IMR-90 (cell line): ENCODE measurements at regions not wholly inside any gene's neighbourhood (a gene's known extent, or its start where the extent isn't known, plus 50 kb on each side); places are given as distances from the start of the nearest gene placed in this dataset.

Source experiments
- ATAC-seq: fragments of 200-7000 bp; cut with Tn5 transposase; 2 replicates; pipeline ENCODE4 v1.9.1; 2020; ENCODE audit warnings: low read depth, mild to moderate bottlenecking, moderate library complexity
- BruUV-seq: library from RNA; stranded (reverse); fragments of 400-500 nt; replicated peaks from 2 replicates; lab custom pipeline; 2021; lab: Mats Ljungman, UMichigan
- CTCF ChIA-PET: fragments of 300-600 bp; formaldehyde crosslinking; extraction: SDS; loops from one replicate; lab custom pipeline; 2021; ENCODE audit warnings: antibody characterized with exemption; lab: Yijun Ruan, JAX
- POLR2A ChIA-PET: fragments of 300-600 bp; sonication (Branson Sonifier 250); formaldehyde crosslinking; loops from one replicate; lab custom pipeline; 2022; ENCODE audit warnings: antibody characterized with exemption; ENCODE audit not compliant: unreplicated experiment; lab: Charles Lee
- DNase-seq: peaks from one replicate; pipeline ENCODE4 v3.0.0; 2013
- H2AFZ ChIP-seq: replicated peaks from 2 replicates; pipeline ENCODE3; 2013; ENCODE audit warnings: low read length, mild to moderate bottlenecking; ENCODE audit not compliant: poor library complexity
- H2AK5ac ChIP-seq: 2 replicates; pipeline ENCODE4 v1.6.1; 2013; ENCODE audit warnings: low read depth, low read length, inconsistent platforms
- H2AK9ac ChIP-seq: replicated peaks from 2 replicates; pipeline ENCODE3; 2013; ENCODE audit warnings: mild to moderate bottlenecking, low read depth, low read length, moderate library complexity; ENCODE audit not compliant: poor library complexity
- H2BK120ac ChIP-seq: 2 replicates; pipeline ENCODE4 v1.6.1; 2013; ENCODE audit warnings: low read depth, low read length, inconsistent platforms
- H2BK15ac ChIP-seq: 3 replicates; pipeline ENCODE4 v1.6.1; 2013; ENCODE audit warnings: low read depth, low read length, inconsistent platforms
- H2BK20ac ChIP-seq: 2 replicates; pipeline ENCODE4 v1.6.1; 2013; ENCODE audit warnings: low read depth, mild to moderate bottlenecking, inconsistent platforms, low read length, moderate library complexity
- H2BK5ac ChIP-seq: 2 replicates; pipeline ENCODE4 v1.6.1; 2013; ENCODE audit warnings: mild to moderate bottlenecking, low read depth, low read length, inconsistent platforms; ENCODE audit not compliant: poor library complexity, severe bottlenecking
- H3K14ac ChIP-seq: replicated peaks from 2 replicates; pipeline ENCODE4 v1.6.1; 2013; ENCODE audit warnings: low read depth, low read length, inconsistent platforms
- H3K18ac ChIP-seq: 2 replicates; pipeline ENCODE4 v1.6.1; 2013; ENCODE audit warnings: low read depth, low read length, control low read depth
- H3K23ac ChIP-seq: 2 replicates; pipeline ENCODE4 v1.6.1; 2013; ENCODE audit warnings: low read depth, low read length, inconsistent platforms
- H3K27ac ChIP-seq: 2 replicates; pipeline ENCODE4 v1.5.1; 2013; ENCODE audit warnings: mild to moderate bottlenecking, control low read depth, low read length; ENCODE audit not compliant: insufficient read depth
- H3K27me3 ChIP-seq: 2 replicates; pipeline ENCODE4 v1.6.1; 2013; ENCODE audit warnings: low read length; ENCODE audit not compliant: control insufficient read depth, insufficient read depth
- H3K36me3 ChIP-seq: 2 replicates; pipeline ENCODE4 v1.6.1; 2013; ENCODE audit warnings: low read length, mixed read lengths; ENCODE audit not compliant: control insufficient read depth, insufficient read depth
- H3K4ac ChIP-seq: 2 replicates; pipeline ENCODE4 v1.6.1; 2013; ENCODE audit warnings: low read depth, low read length, inconsistent platforms
- H3K4me1 ChIP-seq: 2 replicates; pipeline ENCODE4 v1.6.1; 2013; ENCODE audit warnings: low read length, mixed read lengths; ENCODE audit not compliant: control insufficient read depth, insufficient read depth
- H3K4me2 ChIP-seq: 2 replicates; pipeline ENCODE4 v1.6.1; 2013; ENCODE audit warnings: low read depth, mild to moderate bottlenecking, control low read depth, low read length, moderate library complexity
- H3K4me3 ChIP-seq: 2 replicates; pipeline ENCODE4 v1.5.1; 2013; ENCODE audit warnings: low read depth, mild to moderate bottlenecking, control low read depth, low read length, moderate library complexity; ENCODE audit not compliant: insufficient read depth
- H3K56ac ChIP-seq: 2 replicates; pipeline ENCODE4 v1.6.1; 2013; ENCODE audit warnings: low read length, inconsistent platforms; ENCODE audit not compliant: insufficient read depth; ENCODE audit errors: extremely low read depth
- H3K79me1 ChIP-seq, 2 experiments: 2 replicates each; pipeline ENCODE4 v1.6.1; 2013; ENCODE audit warnings: low read length in 2 of 2, inconsistent platforms in 1 of 2, low read depth in 1 of 2
- H3K9ac ChIP-seq: 2 replicates; pipeline ENCODE4 v1.6.1; 2013; ENCODE audit warnings: low read depth, low read length, control low read depth
- H3K9me1 ChIP-seq: 2 replicates; pipeline ENCODE4 v1.6.1; 2013; ENCODE audit warnings: low read length, inconsistent platforms; ENCODE audit not compliant: insufficient read depth
- H3K9me3 ChIP-seq: 2 replicates; pipeline ENCODE4 v1.6.1; 2013; ENCODE audit warnings: low read length; ENCODE audit not compliant: control insufficient read depth, insufficient read depth
- H4K20me1 ChIP-seq: 2 replicates; pipeline ENCODE4 v1.6.1; 2013; ENCODE audit warnings: low read length, inconsistent platforms; ENCODE audit not compliant: insufficient read depth
- H4K5ac ChIP-seq: 2 replicates; pipeline ENCODE4 v1.6.1; 2013; ENCODE audit warnings: mild to moderate bottlenecking, low read depth, low read length, control low read depth
- H4K8ac ChIP-seq, 2 experiments: 2 replicates each; pipeline ENCODE4 v1.6.1; 2013; ENCODE audit warnings: low read depth in 2 of 2, low read length in 2 of 2, control low read depth in 1 of 2, inconsistent platforms in 1 of 2
- H4K91ac ChIP-seq: 2 replicates; pipeline ENCODE4 v1.6.1; 2013; ENCODE audit warnings: low read depth, low read length, inconsistent platforms; ENCODE audit not compliant: insufficient read depth
- CEBPB ChIP-seq: IDR thresholded peaks from 2 replicates; pipeline ENCODE4 v1.6.1; 2012; ENCODE audit warnings: low read depth, low read length, improper control_type of control experiment
- CHD1 ChIP-seq: IDR thresholded peaks from 2 replicates; pipeline ENCODE4 v1.6.1; 2012; ENCODE audit warnings: low read depth, low read length, improper control_type of control experiment
- ELK1 ChIP-seq: fragments of 150-350 bp; IDR thresholded peaks from 2 replicates; pipeline ENCODE4 v1.6.1; 2016; ENCODE audit warnings: low read depth, mild to moderate bottlenecking, low read length, moderate library complexity, borderline replicate concordance
- FOS ChIP-seq: fragments of 150-350 bp; IDR thresholded peaks from 2 replicates; pipeline ENCODE4 v1.6.1; 2016; ENCODE audit warnings: low read depth, low read length
- MAFK ChIP-seq: IDR thresholded peaks from 2 replicates; pipeline ENCODE4 v1.6.1; 2012; ENCODE audit warnings: low read depth, low read length, improper control_type of control experiment
- MAZ ChIP-seq: IDR thresholded peaks from 2 replicates; pipeline ENCODE4 v1.6.1; 2012; ENCODE audit warnings: low read depth, mild to moderate bottlenecking, low read length, improper control_type of control experiment, moderate library complexity, borderline replicate concordance
- MXI1 ChIP-seq: IDR thresholded peaks from 2 replicates; pipeline ENCODE4 v1.6.1; 2012; ENCODE audit warnings: low read depth, mild to moderate bottlenecking, low read length, moderate library complexity, borderline replicate concordance
- NFE2L2 ChIP-seq: fragments of 150-350 bp; IDR thresholded peaks from 2 replicates; pipeline ENCODE4 v1.6.1; 2016; ENCODE audit warnings: low read depth, mild to moderate bottlenecking, low read length
- POLR2A ChIP-seq: IDR thresholded peaks from 2 replicates; pipeline ENCODE4 v1.6.1; 2012; ENCODE audit warnings: mild to moderate bottlenecking, low read depth, low read length
- RAD21 ChIP-seq: IDR thresholded peaks from 2 replicates; pipeline ENCODE4 v1.6.1; 2012; ENCODE audit warnings: low read length, improper control_type of control experiment
- RFX5 ChIP-seq: IDR thresholded peaks from 2 replicates; pipeline ENCODE4 v1.8.0; 2012; ENCODE audit warnings: low read depth, mild to moderate bottlenecking, low read length, moderate library complexity
- SMC3 ChIP-seq: fragments of 150-350 bp; IDR thresholded peaks from 2 replicates; pipeline ENCODE4 v1.6.1; 2016; ENCODE audit warnings: low read depth, mild to moderate bottlenecking, antibody characterized with exemption, low read length, moderate library complexity
- WGBS, 2 experiments: methylation state at CpG; one replicate each; pipeline versions ENCODE4 v1.1.5 to v1.1.7; 2013; ENCODE audit warnings: missing lambda C conversion rate in 2 of 2; ENCODE audit not compliant: insufficient read length in 1 of 2; ENCODE audit errors: extremely low coverage in 2 of 2; 5-methylcytosine and 5-hydroxymethylcytosine counted together
- dilution Hi-C: fragments of 300-500 bp; cut with HindIII; formaldehyde crosslinking; loops from one replicate; pipeline ENCODE4 v1.14.3; 2018; ENCODE audit warnings: low sequenced_read_pairs; ENCODE audit not compliant: unreplicated experiment
- in situ Hi-C: fragments of 300-500 bp; cut with MboI; formaldehyde crosslinking; loops from 3 replicates; pipeline ENCODE4 v1.14.3; 2019; ENCODE audit warnings: low sequenced_read_pairs, inconsistent platforms, mixed read lengths
- intact Hi-C: fragments of 100-400 bp; cut with micrococcal nuclease; formaldehyde crosslinking; loops from 2 replicates; pipeline ENCODE4 v1.10.0; 2022
- TF ChIP-seq, protein P1 (sequence below): conservative IDR thresholded peaks from 2 replicates; pipeline ENCODE4 v1.5.1; 2012; ENCODE audit warnings: mild to moderate bottlenecking, low read depth, low read length, improper control_type of control experiment

- WGBS, 2 experiments: no CpG with 5 or more reads among the region's 4 CpGs
- H3K56ac ChIP-seq: no peak overlapping the region
- DNase-seq (no peak), ATAC-seq (no peak)
- no peak overlapping the region for H2AFZ ChIP-seq
- H2BK20ac ChIP-seq: no peak overlapping the region
- dilution Hi-C loops: no loop called here
- H3K9ac ChIP-seq: no peak overlapping the region
- no peak overlapping the region for H2BK120ac ChIP-seq
- H3K27ac ChIP-seq: no peak overlapping the region
- POLR2A ChIA-PET: no interaction called here
- H3K14ac ChIP-seq: no peak overlapping the region
- no peak overlapping the region for H3K4me3 ChIP-seq
- no peaks in the 10 kb centered on the region for H3K9me3 ChIP-seq
- H3K18ac ChIP-seq: no peak overlapping the region
- no TSS peak for BruUV-seq
- H3K27me3 ChIP-seq: no peaks in the 10 kb centered on the region
- H3K79me1 ChIP-seq: no peaks in the 10 kb centered on the region
- no peak overlapping the region for H4K5ac ChIP-seq
- no peak overlapping the region for H2AK9ac ChIP-seq
- H3K4ac ChIP-seq: no peak overlapping the region
- in situ Hi-C loops: no loop called here
- TF ChIP-seq RFX5 (no peak), MXI1 (no peak), NFE2L2 (no peak), RAD21 (no peak), ELK1 (no peak), MAZ (no peak), MAFK (no peak), CHD1 (no peak), FOS (no peak), POLR2A (no peak), CEBPB (no peak), SMC3 (no peak)
- TF ChIP-seq, protein P1, sequence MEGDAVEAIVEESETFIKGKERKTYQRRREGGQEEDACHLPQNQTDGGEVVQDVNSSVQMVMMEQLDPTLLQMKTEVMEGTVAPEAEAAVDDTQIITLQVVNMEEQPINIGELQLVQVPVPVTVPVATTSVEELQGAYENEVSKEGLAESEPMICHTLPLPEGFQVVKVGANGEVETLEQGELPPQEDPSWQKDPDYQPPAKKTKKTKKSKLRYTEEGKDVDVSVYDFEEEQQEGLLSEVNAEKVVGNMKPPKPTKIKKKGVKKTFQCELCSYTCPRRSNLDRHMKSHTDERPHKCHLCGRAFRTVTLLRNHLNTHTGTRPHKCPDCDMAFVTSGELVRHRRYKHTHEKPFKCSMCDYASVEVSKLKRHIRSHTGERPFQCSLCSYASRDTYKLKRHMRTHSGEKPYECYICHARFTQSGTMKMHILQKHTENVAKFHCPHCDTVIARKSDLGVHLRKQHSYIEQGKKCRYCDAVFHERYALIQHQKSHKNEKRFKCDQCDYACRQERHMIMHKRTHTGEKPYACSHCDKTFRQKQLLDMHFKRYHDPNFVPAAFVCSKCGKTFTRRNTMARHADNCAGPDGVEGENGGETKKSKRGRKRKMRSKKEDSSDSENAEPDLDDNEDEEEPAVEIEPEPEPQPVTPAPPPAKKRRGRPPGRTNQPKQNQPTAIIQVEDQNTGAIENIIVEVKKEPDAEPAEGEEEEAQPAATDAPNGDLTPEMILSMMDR: no peak
- intact Hi-C loops: no loop called here
- no peak overlapping the region for H2AK5ac ChIP-seq
- CTCF ChIA-PET: no interaction called here
- no peaks in the 10 kb centered on the region for H3K9me1 ChIP-seq
- no peak overlapping the region for H4K8ac ChIP-seq
- no peaks in the 10 kb centered on the region for H4K20me1 ChIP-seq
- H4K91ac ChIP-seq: no peak overlapping the region
- H3K23ac ChIP-seq: no peak overlapping the region
- no peak overlapping the region for H2BK15ac ChIP-seq
- H3K36me3 ChIP-seq: no peaks in the 10 kb centered on the region
- no peak overlapping the region for H3K4me2 ChIP-seq
- H3K4me1 ChIP-seq: peaks cover 3% of the 10 kb centered on the region
- H2BK5ac ChIP-seq: no peak overlapping the region
Observed at GRCh38 chr17:69769050-69769449, 306.0 kb upstream of the KCNJ16 start.
